Thymus (tissue), 11 donors: ENCODE measurements at regions not wholly inside any gene's neighbourhood (a gene's known extent, or its start where the extent isn't known, plus 50 kb on each side); places are given as distances from the start of the nearest gene placed in this dataset.

Source experiments
- DNase-seq, 9 donors: peaks; one replicate each; pipeline ENCODE4 v3.0.0-alpha.2; 2013; ENCODE audit warnings: low spot score in 9 of 9, low read depth in 6 of 9, missing footprints in 1 of 9
- H3K27ac ChIP-seq, 2 donors: one replicate each; pipeline ENCODE4 v1.5.1; 2013; ENCODE audit warnings: control low read depth in 1 of 2, low read depth in 1 of 2, low read length in 1 of 2, mild to moderate bottlenecking in 1 of 2, moderate library complexity in 1 of 2
- H3K27me3 ChIP-seq, 2 donors: one replicate each; pipeline ENCODE4 v1.5.1; 2013; ENCODE audit warnings: low read length in 1 of 2; ENCODE audit not compliant: control insufficient read depth in 2 of 2, insufficient read depth in 1 of 2
- H3K36me3 ChIP-seq, 2 donors: one replicate each; pipeline ENCODE4 v1.5.1; 2013; ENCODE audit warnings: low read length in 1 of 2, mild to moderate bottlenecking in 1 of 2, moderate library complexity in 1 of 2; ENCODE audit not compliant: control insufficient read depth in 2 of 2, insufficient read depth in 2 of 2
- H3K4me1 ChIP-seq, 2 donors: one replicate each; pipeline ENCODE4 v1.5.1; 2013; ENCODE audit warnings: low read length in 2 of 2; ENCODE audit not compliant: control insufficient read depth in 2 of 2, insufficient read depth in 2 of 2
- H3K4me3 ChIP-seq, 2 donors: one replicate each; pipeline ENCODE4 v1.5.1; 2013; ENCODE audit warnings: low read length in 2 of 2, control low read depth in 1 of 2, mild to moderate bottlenecking in 1 of 2
- H3K9me3 ChIP-seq, 2 donors: one replicate each; pipeline ENCODE4 v1.5.1; 2013; ENCODE audit warnings: low read length in 1 of 2, mild to moderate bottlenecking in 1 of 2; ENCODE audit not compliant: control insufficient read depth in 2 of 2, insufficient read depth in 1 of 2
- WGBS: extraction: QIAGEN DNeasy Blood & Tissue Kit; methylation state at CpG from one replicate; pipeline ENCODE4 v1.1.7; 2013; 5-methylcytosine and 5-hydroxymethylcytosine counted together
- donor health status: healthy.

- no peaks in the 10 kb centered on the region for H3K27me3 ChIP-seq
- H3K4me1 ChIP-seq: no peaks in the 10 kb centered on the region
- no peak overlapping the region for H3K27ac ChIP-seq
- WGBS: 12% methylated on average over 2 of the region's 2 CpGs
- H3K4me3 ChIP-seq: no peak overlapping the region
- no peak for DNase-seq
- H3K9me3 ChIP-seq: no peaks in the 10 kb centered on the region
- no peaks in the 10 kb centered on the region for H3K36me3 ChIP-seq
Measured at GRCh38 chr12:97748298-97748697, 285.7 kb downstream of the RMST start.

GRCh38 chr12:97751704-97752103, 289.1 kb downstream of the RMST start:
- no peak overlapping the region for H3K27ac ChIP-seq

GRCh38 chr12:97752129-97752528, 289.5 kb downstream of the RMST start:
- no peaks in the 10 kb centered on the region for H3K9me3 ChIP-seq
- no peaks in the 10 kb centered on the region for H3K4me1 ChIP-seq
- H3K36me3 ChIP-seq: no peaks in the 10 kb centered on the region
- H3K27me3 ChIP-seq: no peaks in the 10 kb centered on the region
- DNase-seq: no peak
- H3K27ac ChIP-seq: no peak overlapping the region
- no peak overlapping the region for H3K4me3 ChIP-seq

More at GRCh38 chr12:97751704-97752103, 289.1 kb downstream of the RMST start:
- 81% methylated on average over 3 of the region's 3 CpGs for WGBS
- Histone ChIP-seq H3K27me3 (no peaks in the 10 kb centered on the region), H3K4me1 (no peaks in the 10 kb centered on the region), H3K9me3 (no peaks in the 10 kb centered on the region), H3K36me3 (no peaks in the 10 kb centered on the region), H3K4me3 (no peak overlapping the region)
- no peak for DNase-seq

GRCh38 chr12:97753332-97753731, 290.7 kb downstream of the RMST start:
- no peak overlapping the region for H3K4me3 ChIP-seq
- no peak overlapping the region for H3K27ac ChIP-seq
- H3K27me3 ChIP-seq: no peaks in the 10 kb centered on the region
- no peaks in the 10 kb centered on the region for H3K36me3 ChIP-seq
- WGBS: 95% methylated on average over 2 of the region's 2 CpGs
- H3K9me3 ChIP-seq: no peaks in the 10 kb centered on the region
- no peak for DNase-seq
- H3K4me1 ChIP-seq: no peaks in the 10 kb centered on the region

DNA sequence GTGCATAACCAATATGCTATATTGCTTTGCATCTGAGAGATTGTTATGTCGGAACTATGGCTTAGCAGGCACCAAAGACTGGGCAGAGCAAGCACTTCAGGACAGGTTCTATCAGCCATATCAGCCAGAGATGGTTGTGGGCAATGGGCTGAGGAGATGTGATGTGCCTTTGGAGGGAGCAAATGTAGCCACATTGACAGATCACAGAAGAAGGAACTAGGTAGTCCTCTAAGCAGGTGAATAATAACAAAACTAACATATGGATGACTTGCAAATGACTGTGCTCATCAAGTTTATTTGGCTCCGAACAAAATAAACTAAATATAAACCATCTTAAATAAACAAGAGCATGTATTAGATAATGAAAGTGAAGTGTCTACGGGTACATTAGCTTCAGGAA, 291.7 kb downstream of the RMST start:
- 92% methylated on average over 3 of the region's 3 CpGs for WGBS

DNA sequence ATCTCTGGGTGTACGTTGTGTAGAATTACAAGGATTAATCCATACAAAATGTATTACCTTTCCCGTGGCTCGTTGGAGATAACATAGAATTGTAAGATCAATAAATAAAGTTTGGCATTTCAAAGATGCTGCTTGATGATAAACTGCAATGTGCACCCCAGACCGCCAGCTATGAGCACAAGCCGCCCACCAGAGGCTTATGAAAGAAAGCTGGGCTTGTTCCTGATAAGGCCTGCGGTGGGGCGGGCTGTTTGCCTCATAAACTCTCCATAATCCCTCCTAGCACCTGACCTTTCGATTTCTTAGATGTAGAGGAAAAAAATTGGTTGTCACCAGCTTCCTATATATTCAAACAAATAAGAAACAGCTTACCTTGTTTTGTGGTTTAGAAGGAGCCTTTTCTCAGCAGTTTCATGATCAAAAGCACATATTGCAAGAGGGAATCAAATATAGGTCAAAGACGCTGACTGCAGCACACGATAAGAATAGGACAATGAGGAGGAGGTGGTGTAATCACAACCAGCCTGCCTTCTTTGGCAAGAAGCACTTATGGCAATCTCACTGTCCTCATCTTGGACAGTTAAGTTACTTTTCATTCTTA, 293.6 kb downstream of the RMST start:
- WGBS: 87% methylated on average over 10 of the region's 10 CpGs
- no peak for DNase-seq

More for the DNA sequence above, 291.7 kb downstream of the RMST start:
- Histone ChIP-seq H3K27ac (no peak overlapping the region), H3K9me3 (no peaks in the 10 kb centered on the region), H3K4me1 (no peaks in the 10 kb centered on the region), H3K36me3 (no peaks in the 10 kb centered on the region), H3K27me3 (no peaks in the 10 kb centered on the region), H3K4me3 (no peak overlapping the region)
- DNase-seq: no peak

DNA sequence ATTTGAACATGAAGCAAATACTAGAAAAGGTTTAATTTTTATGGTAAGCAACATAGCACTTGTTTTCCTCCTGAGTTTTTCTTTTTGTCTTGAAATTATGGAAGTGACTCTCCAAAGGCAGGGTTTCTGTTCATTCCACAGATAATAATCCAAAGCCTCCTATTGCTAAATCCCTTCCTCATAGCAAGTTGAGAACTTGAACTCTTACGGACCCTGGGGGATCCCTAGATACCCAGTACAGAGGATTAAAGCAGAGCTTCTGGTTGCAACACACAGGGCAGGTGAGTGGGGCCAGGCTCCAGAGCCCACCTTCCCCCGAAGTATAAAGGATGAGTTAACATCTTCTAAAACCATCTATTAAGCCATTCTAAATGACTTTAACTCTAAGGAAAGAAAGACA, 294.1 kb downstream of the RMST start:
- H3K4me3 ChIP-seq: no peak overlapping the region
- no peak overlapping the region for H3K27ac ChIP-seq
- 95% methylated on average over 2 of the region's 2 CpGs for WGBS
- no peaks in the 10 kb centered on the region for H3K9me3 ChIP-seq
- no peaks in the 10 kb centered on the region for H3K36me3 ChIP-seq
- no peaks in the 10 kb centered on the region for H3K27me3 ChIP-seq
- H3K4me1 ChIP-seq: no peaks in the 10 kb centered on the region
- no peak for DNase-seq

More for the DNA sequence above, 293.6 kb downstream of the RMST start:
- Histone ChIP-seq H3K36me3 (no peaks in the 10 kb centered on the region), H3K27me3 (no peaks in the 10 kb centered on the region), H3K27ac (no peak overlapping the region), H3K4me3 (no peak overlapping the region), H3K4me1 (no peaks in the 10 kb centered on the region), H3K9me3 (no peaks in the 10 kb centered on the region)

DNA sequence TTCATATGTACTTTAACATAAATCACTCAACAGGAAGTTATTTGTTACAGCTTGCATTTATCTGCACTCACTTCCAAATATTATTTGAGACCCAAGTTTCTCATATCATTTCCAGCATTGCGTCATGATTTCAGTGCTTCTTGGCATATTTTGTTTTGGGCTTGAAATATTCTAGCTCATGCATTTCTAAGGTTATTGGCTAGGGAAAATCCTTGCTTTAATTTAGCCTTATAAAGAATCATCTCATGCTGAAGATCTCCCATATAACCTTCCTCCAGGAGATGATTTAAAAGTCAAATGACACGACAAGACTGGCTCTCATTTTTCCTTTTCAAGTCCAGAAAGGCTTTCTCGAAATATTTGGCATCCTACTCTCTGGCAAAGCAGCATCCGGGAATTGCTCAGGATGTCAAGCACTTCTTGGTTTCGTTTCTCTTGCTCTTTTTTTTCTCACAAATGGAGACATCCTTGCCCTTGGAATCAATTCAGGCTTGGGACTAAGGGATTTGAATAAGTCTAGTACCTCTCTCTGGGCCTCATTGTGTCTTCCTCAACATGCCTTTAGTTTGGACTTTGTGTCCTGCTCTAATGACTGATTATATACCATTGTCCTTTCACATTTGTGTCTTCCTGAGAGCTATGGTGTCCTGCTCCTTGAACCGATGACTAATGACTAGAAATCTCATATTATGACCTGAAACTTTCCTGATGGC, 295.0 kb downstream of the RMST start:
- DNase-seq: no peak

GRCh38 chr12:97758194-97758501, 295.5 kb downstream of the RMST start:
- WGBS: 79% methylated on average over 1 of the region's 1 CpG

More for the DNA sequence above, 295.0 kb downstream of the RMST start:
- no peaks in the 10 kb centered on the region for H3K4me1 ChIP-seq
- H3K27me3 ChIP-seq: no peaks in the 10 kb centered on the region
- H3K27ac ChIP-seq: no peak overlapping the region
- WGBS: 80% methylated on average over 6 of the region's 6 CpGs
- no peak overlapping the region for H3K4me3 ChIP-seq
- no peaks in the 10 kb centered on the region for H3K9me3 ChIP-seq
- H3K36me3 ChIP-seq: no peaks in the 10 kb centered on the region

More at GRCh38 chr12:97758194-97758501, 295.5 kb downstream of the RMST start:
- no peaks in the 10 kb centered on the region for H3K36me3 ChIP-seq
- no peak overlapping the region for H3K27ac ChIP-seq
- H3K4me3 ChIP-seq: no peak overlapping the region
- H3K4me1 ChIP-seq: no peaks in the 10 kb centered on the region
- H3K9me3 ChIP-seq: no peaks in the 10 kb centered on the region
- H3K27me3 ChIP-seq: no peaks in the 10 kb centered on the region
- DNase-seq: no peak
